GM12878 (cell line): ENCODE measurements at regions not wholly inside any gene's neighbourhood (a gene's known extent, or its start where the extent isn't known, plus 50 kb on each side); places are given as distances from the start of the nearest gene placed in this dataset.

Source experiments
- IKZF1 ChIP-seq: fragments of 450-650 bp; conservative IDR thresholded peaks from 2 replicates; pipeline ENCODE4 v1.6.1; 2017; ENCODE audit warnings: antibody characterized with exemption, mild to moderate bottlenecking
- MEF2A ChIP-seq: IDR thresholded peaks from 2 replicates; pipeline ENCODE4 v1.6.1; 2011; ENCODE audit warnings: low read depth, mild to moderate bottlenecking, low read length, moderate library complexity; ENCODE audit not compliant: insufficient read depth
- NFIC ChIP-seq: IDR thresholded peaks from 2 replicates; pipeline ENCODE4 v1.6.1; 2012; ENCODE audit warnings: low read depth, mild to moderate bottlenecking, inconsistent platforms, low read length, moderate library complexity
- RFX5 ChIP-seq: IDR thresholded peaks from 2 replicates; pipeline ENCODE4 v1.6.1; 2011; ENCODE audit warnings: low read depth, low read length, improper control_type of control experiment
- SREBF2 ChIP-seq: IDR thresholded peaks from 2 replicates; pipeline ENCODE4 v1.6.1; 2012; ENCODE audit warnings: mild to moderate bottlenecking, low read length
- ZBTB40 ChIP-seq: fragments of 450-650 bp; IDR thresholded peaks from 2 replicates; pipeline ENCODE4 v1.6.1; 2016; ENCODE audit warnings: mild to moderate bottlenecking, moderate library complexity, borderline replicate concordance
- ZNF687 ChIP-seq: fragments of 450-650 bp; IDR thresholded peaks from 2 replicates; pipeline ENCODE4 v1.6.1; 2017; ENCODE audit warnings: mild to moderate bottlenecking, moderate library complexity
- TF ChIP-seq, protein P1 (sequence below): fragments of 450-650 bp; IDR thresholded peaks from 2 replicates; pipeline ENCODE4 v1.6.1; 2017; ENCODE audit warnings: low read depth, mild to moderate bottlenecking, moderate library complexity

DNA sequence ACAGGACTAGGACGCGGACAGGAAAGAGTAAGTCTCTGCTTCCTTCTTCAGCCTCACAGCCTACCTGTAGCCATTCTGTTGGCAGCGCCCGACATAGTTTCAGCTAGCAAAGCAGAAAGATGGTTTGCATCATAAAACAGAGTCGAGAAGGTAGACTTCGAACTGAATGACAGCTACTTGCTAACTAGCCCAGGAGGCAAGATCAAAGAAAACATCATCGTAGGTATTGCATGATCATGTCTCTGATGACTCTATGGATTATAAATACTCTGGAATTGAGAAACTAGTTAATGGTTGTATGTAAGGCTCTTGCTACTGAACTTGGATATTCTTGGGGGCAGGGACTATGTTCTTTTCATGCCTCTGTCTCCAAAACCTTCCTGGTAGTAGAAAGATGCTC lies 333.1 kb upstream of the KLF3 start (continued):
- TF ChIP-seq MEF2A, result no peak
- TF ChIP-seq, protein P1, sequence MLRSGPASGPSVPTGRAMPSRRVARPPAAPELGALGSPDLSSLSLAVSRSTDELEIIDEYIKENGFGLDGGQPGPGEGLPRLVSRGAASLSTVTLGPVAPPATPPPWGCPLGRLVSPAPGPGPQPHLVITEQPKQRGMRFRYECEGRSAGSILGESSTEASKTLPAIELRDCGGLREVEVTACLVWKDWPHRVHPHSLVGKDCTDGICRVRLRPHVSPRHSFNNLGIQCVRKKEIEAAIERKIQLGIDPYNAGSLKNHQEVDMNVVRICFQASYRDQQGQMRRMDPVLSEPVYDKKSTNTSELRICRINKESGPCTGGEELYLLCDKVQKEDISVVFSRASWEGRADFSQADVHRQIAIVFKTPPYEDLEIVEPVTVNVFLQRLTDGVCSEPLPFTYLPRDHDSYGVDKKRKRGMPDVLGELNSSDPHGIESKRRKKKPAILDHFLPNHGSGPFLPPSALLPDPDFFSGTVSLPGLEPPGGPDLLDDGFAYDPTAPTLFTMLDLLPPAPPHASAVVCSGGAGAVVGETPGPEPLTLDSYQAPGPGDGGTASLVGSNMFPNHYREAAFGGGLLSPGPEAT, result no peak
- no peak for TF ChIP-seq NFIC
- no peak for TF ChIP-seq ZNF687
- TF ChIP-seq RFX5, result no peak
- TF ChIP-seq SREBF2, result no peak
- no peak for TF ChIP-seq ZBTB40
- TF ChIP-seq IKZF1, result no peak
